Liver (tissue), 3 donors: ENCODE measurements at regions not wholly inside any gene's neighbourhood (a gene's known extent, or its start where the extent isn't known, plus 50 kb on each side); places are given as distances from the start of the nearest gene placed in this dataset.

Experiments used
- ATF3 ChIP-seq: IDR thresholded peaks from 2 replicates; pipeline ENCODE4 v1.6.1; 2016; ENCODE audit warnings: antibody characterized with exemption
- EGR1 ChIP-seq, 2 donors: IDR thresholded peaks; 2 replicates each; pipeline ENCODE4 v1.6.1; 2016 to 2018; ENCODE audit warnings: antibody characterized with exemption in 2 of 2, low read depth in 2 of 2
- FOXA1 ChIP-seq: IDR thresholded peaks from 2 replicates; pipeline ENCODE4 v1.6.1; 2016; ENCODE audit warnings: antibody characterized with exemption
- GABPA ChIP-seq, 2 donors: IDR thresholded peaks in 1 of 2; conservative IDR thresholded peaks in 1 of 2; 2 replicates each; pipeline ENCODE4 v1.6.1; 2016; ENCODE audit warnings: antibody characterized with exemption in 2 of 2, mild to moderate bottlenecking in 1 of 2, moderate library complexity in 1 of 2
- HNF4A ChIP-seq, 2 donors: conservative IDR thresholded peaks; 2 replicates each; pipeline ENCODE4 v1.6.1; 2016; ENCODE audit warnings: antibody characterized with exemption in 2 of 2, mild to moderate bottlenecking in 2 of 2
- JUND ChIP-seq, 2 donors: IDR thresholded peaks; 2 replicates each; pipeline ENCODE4 v1.6.1; 2016; ENCODE audit warnings: antibody characterized with exemption in 2 of 2
- RAD21 ChIP-seq, 2 donors: IDR thresholded peaks; 2 replicates each; pipeline ENCODE4 v1.6.1; 2016; ENCODE audit warnings: antibody characterized with exemption in 2 of 2, mild to moderate bottlenecking in 2 of 2
- RXRA ChIP-seq, 2 donors: IDR thresholded peaks; 2 replicates each; pipeline ENCODE4 v1.6.1; 2017 to 2018; ENCODE audit warnings: antibody characterized with exemption in 2 of 2, mild to moderate bottlenecking in 1 of 2
- SP1 ChIP-seq: IDR thresholded peaks from 2 replicates; pipeline ENCODE4 v1.6.1; 2018; ENCODE audit warnings: antibody characterized with exemption, mild to moderate bottlenecking
- TAF1 ChIP-seq: conservative IDR thresholded peaks from 2 replicates; pipeline ENCODE4 v1.6.1; 2016; ENCODE audit warnings: antibody characterized with exemption, mild to moderate bottlenecking
- YY1 ChIP-seq: IDR thresholded peaks from 2 replicates; pipeline ENCODE4 v1.6.1; 2016; ENCODE audit warnings: antibody characterized with exemption, mild to moderate bottlenecking
- TF ChIP-seq, protein P1 (sequence below): fragments of 150-350 bp; IDR thresholded peaks from 2 replicates; pipeline ENCODE4 v1.5.1; 2017; ENCODE audit warnings: improper control_type of control experiment, low read depth, low read length; ENCODE audit not compliant: missing input control
- TF ChIP-seq, protein P2 (sequence below): IDR thresholded peaks from 2 replicates; pipeline ENCODE4 v1.6.1; 2016; ENCODE audit warnings: antibody characterized with exemption
- TF ChIP-seq, protein P3 (sequence below): IDR thresholded peaks from 2 replicates; pipeline ENCODE4 v1.6.1; 2016; ENCODE audit warnings: antibody characterized with exemption
- donor health status: healthy.
- donor health status: healthy.

- TF ChIP-seq HNF4A (conservative IDR thresholded peaks at IDR 0.05) (no peak), EGR1 (IDR thresholded peaks at IDR 0.05; ENCODE audit: low read depth in 2 of 2) (no peak), JUND (IDR thresholded peaks at IDR 0.05) (no peak), RXRA (IDR thresholded peaks at IDR 0.05) (no peak), YY1 (no peak), RAD21 (IDR thresholded peaks at IDR 0.05) (no peak), TAF1 (no peak), GABPA (IDR thresholded peaks at IDR 0.05 in 1 of 2, conservative IDR thresholded peaks at IDR 0.05 in 1 of 2) (no peak), ATF3 (no peak), SP1 (no peak), FOXA1 (no peak)
- TF ChIP-seq, protein P1, sequence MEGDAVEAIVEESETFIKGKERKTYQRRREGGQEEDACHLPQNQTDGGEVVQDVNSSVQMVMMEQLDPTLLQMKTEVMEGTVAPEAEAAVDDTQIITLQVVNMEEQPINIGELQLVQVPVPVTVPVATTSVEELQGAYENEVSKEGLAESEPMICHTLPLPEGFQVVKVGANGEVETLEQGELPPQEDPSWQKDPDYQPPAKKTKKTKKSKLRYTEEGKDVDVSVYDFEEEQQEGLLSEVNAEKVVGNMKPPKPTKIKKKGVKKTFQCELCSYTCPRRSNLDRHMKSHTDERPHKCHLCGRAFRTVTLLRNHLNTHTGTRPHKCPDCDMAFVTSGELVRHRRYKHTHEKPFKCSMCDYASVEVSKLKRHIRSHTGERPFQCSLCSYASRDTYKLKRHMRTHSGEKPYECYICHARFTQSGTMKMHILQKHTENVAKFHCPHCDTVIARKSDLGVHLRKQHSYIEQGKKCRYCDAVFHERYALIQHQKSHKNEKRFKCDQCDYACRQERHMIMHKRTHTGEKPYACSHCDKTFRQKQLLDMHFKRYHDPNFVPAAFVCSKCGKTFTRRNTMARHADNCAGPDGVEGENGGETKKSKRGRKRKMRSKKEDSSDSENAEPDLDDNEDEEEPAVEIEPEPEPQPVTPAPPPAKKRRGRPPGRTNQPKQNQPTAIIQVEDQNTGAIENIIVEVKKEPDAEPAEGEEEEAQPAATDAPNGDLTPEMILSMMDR, result no peak
- TF ChIP-seq, protein P2, sequence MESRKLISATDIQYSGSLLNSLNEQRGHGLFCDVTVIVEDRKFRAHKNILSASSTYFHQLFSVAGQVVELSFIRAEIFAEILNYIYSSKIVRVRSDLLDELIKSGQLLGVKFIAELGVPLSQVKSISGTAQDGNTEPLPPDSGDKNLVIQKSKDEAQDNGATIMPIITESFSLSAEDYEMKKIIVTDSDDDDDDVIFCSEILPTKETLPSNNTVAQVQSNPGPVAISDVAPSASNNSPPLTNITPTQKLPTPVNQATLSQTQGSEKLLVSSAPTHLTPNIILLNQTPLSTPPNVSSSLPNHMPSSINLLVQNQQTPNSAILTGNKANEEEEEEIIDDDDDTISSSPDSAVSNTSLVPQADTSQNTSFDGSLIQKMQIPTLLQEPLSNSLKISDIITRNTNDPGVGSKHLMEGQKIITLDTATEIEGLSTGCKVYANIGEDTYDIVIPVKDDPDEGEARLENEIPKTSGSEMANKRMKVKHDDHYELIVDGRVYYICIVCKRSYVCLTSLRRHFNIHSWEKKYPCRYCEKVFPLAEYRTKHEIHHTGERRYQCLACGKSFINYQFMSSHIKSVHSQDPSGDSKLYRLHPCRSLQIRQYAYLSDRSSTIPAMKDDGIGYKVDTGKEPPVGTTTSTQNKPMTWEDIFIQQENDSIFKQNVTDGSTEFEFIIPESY, result no peak
- TF ChIP-seq, protein P3, sequence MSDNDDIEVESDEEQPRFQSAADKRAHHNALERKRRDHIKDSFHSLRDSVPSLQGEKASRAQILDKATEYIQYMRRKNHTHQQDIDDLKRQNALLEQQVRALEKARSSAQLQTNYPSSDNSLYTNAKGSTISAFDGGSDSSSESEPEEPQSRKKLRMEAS, result no peak
These were observed 1950.9 kb upstream of the TENM3 start for GRCh38 chr4:180292339-180292738.
